HG03378 (cell line): ENCODE measurements at regions not wholly inside any gene's neighbourhood (a gene's known extent, or its start where the extent isn't known, plus 50 kb on each side); places are given as distances from the start of the nearest gene placed in this dataset.
A peak's percentile ranks its signal among the peaks of the same experiment; 100 is the strongest.
"Not testable (repeated sequence)": the region's sequence is repeated elsewhere in the genome, so short reads cannot be mapped to it uniquely, and the experiment has no call there.

Experiments used
- ATAC-seq: cut with Tn5 transposase; IDR thresholded peaks from one replicate; pipeline ENCODE4 v1.9.1; 2021; ENCODE audit warnings: mild to moderate bottlenecking, moderate library complexity; ENCODE audit not compliant: unreplicated experiment

- not testable (repeated sequence) for ATAC-seq
These were observed 320.7 kb downstream of the KLF13 start for GRCh38 chr15:31647337-31647826.

- ATAC-seq = not testable (repeated sequence)
These were observed 323.0 kb downstream of the KLF13 start for GRCh38 chr15:31649634-31650033.

- not testable (repeated sequence) for ATAC-seq
These were observed 323.5 kb downstream of the KLF13 start for GRCh38 chr15:31650055-31650701.

GRCh38 chr15:31656915-31657314 is 330.3 kb downstream of the KLF13 start:
- not testable (repeated sequence) for ATAC-seq

GRCh38 chr15:31660816-31661215 is 334.2 kb downstream of the KLF13 start:
- ATAC-seq = no peak

GRCh38 chr15:31665732-31666131 is 339.1 kb downstream of the KLF13 start:
- ATAC-seq = not testable (repeated sequence)

GRCh38 chr15:31669158-31669908 is 342.7 kb downstream of the KLF13 start:
- ATAC-seq = not testable (repeated sequence)

GRCh38 chr15:31673263-31673662 is 346.6 kb downstream of the KLF13 start:
- ATAC-seq = not testable (repeated sequence)

- not testable (repeated sequence) for ATAC-seq
These were observed 348.6 kb upstream of the CHRNA7 start for GRCh38 chr15:31681529-31682259.

- not testable (repeated sequence) for ATAC-seq
These were observed 343.2 kb upstream of the CHRNA7 start for GRCh38 chr15:31687088-31687487.

GRCh38 chr15:31696509-31696908 is 333.8 kb upstream of the CHRNA7 start:
- ATAC-seq = not testable (repeated sequence)

- ATAC-seq = not testable (repeated sequence)
These were observed 325.1 kb upstream of the CHRNA7 start for GRCh38 chr15:31705076-31705678.

- peak; percentile 58 for ATAC-seq
These were observed 322.2 kb upstream of the CHRNA7 start for GRCh38 chr15:31707944-31708702.

- peak; percentile 78 for ATAC-seq
These were observed 321.5 kb upstream of the CHRNA7 start for GRCh38 chr15:31708703-31709327.

- ATAC-seq = not testable (repeated sequence)
These were observed 320.8 kb upstream of the CHRNA7 start for GRCh38 chr15:31709479-31709878.

GRCh38 chr15:31710806-31711205 is 319.5 kb upstream of the CHRNA7 start:
- not testable (repeated sequence) for ATAC-seq

GRCh38 chr15:31715208-31715607 is 315.1 kb upstream of the CHRNA7 start:
- ATAC-seq = not testable (repeated sequence)

- ATAC-seq = not testable (repeated sequence)
These were observed 311.7 kb upstream of the CHRNA7 start for GRCh38 chr15:31718625-31719024.

- ATAC-seq = not testable (repeated sequence)
These were observed 310.8 kb upstream of the CHRNA7 start for GRCh38 chr15:31719396-31720022.
